ENCODE measurements at regions not wholly inside any gene's neighbourhood (a gene's known extent, or its start where the extent isn't known, plus 50 kb on each side); places are given as distances from the start of the nearest gene placed in this dataset.

DNA sequence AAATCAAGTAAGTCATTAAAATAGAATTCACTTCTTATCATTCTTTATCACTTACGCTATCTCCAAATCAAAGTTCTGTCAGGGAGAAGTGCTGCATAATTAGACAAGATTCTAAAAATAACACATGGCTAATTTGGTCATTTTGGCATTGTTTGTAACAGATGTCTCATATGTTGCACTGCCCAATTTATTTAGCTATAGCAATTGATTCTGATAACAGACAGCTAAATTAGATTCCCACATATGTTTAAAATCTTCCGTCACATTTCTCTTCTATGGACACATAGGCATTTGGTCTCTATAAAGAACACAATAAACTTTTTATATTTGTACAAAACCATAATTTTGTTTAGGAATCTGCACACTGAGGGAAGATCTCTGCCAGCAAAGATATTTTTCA, 644.5 kb upstream of the VRK2 start:
- TF ChIP-seq, protein P1, sequence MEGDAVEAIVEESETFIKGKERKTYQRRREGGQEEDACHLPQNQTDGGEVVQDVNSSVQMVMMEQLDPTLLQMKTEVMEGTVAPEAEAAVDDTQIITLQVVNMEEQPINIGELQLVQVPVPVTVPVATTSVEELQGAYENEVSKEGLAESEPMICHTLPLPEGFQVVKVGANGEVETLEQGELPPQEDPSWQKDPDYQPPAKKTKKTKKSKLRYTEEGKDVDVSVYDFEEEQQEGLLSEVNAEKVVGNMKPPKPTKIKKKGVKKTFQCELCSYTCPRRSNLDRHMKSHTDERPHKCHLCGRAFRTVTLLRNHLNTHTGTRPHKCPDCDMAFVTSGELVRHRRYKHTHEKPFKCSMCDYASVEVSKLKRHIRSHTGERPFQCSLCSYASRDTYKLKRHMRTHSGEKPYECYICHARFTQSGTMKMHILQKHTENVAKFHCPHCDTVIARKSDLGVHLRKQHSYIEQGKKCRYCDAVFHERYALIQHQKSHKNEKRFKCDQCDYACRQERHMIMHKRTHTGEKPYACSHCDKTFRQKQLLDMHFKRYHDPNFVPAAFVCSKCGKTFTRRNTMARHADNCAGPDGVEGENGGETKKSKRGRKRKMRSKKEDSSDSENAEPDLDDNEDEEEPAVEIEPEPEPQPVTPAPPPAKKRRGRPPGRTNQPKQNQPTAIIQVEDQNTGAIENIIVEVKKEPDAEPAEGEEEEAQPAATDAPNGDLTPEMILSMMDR (IDR thresholded peaks at IDR 0.05; ENCODE audit: poor library complexity) = no peak
- no peak for TF ChIP-seq EZH2phosphoT487 (IDR thresholded peaks at IDR 0.05; ENCODE audit: low read depth, severe bottlenecking, unreplicated experiment)
- no peak for TF ChIP-seq EZH2 (IDR thresholded peaks at IDR 0.05; ENCODE audit: borderline replicate concordance)

All from hepatocyte (in vitro differentiated cells).